ENCODE measurements at regions not wholly inside any gene's neighbourhood (a gene's known extent, or its start where the extent isn't known, plus 50 kb on each side); places are given as distances from the start of the nearest gene placed in this dataset.

DNA sequence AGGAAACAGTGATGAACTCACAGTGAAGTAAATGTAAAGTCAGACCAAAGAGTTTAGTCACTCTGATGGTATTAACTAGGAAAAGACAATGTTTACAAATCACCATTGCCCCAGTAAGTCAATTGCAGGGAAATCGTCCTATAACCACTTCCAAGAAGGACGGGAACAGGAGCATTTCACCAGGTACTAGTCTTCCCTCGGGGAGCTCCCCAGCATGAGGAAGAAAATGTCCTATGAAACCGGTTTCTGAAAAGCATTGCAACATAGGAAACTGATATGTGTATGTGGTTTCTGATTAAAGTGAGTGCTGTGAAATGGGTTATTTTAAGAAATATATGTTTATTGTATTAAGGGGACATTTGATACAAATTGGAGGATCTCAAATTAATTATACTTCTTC lies 626.7 kb upstream of the ADAMTS16 start:
- TF ChIP-seq, protein P1, sequence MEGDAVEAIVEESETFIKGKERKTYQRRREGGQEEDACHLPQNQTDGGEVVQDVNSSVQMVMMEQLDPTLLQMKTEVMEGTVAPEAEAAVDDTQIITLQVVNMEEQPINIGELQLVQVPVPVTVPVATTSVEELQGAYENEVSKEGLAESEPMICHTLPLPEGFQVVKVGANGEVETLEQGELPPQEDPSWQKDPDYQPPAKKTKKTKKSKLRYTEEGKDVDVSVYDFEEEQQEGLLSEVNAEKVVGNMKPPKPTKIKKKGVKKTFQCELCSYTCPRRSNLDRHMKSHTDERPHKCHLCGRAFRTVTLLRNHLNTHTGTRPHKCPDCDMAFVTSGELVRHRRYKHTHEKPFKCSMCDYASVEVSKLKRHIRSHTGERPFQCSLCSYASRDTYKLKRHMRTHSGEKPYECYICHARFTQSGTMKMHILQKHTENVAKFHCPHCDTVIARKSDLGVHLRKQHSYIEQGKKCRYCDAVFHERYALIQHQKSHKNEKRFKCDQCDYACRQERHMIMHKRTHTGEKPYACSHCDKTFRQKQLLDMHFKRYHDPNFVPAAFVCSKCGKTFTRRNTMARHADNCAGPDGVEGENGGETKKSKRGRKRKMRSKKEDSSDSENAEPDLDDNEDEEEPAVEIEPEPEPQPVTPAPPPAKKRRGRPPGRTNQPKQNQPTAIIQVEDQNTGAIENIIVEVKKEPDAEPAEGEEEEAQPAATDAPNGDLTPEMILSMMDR (IDR thresholded peaks at IDR 0.05), result no peak
- TF ChIP-seq POLR2A (IDR thresholded peaks at IDR 0.05) (no peak), POLR2AphosphoS5 (IDR thresholded peaks at IDR 0.05) (no peak)

Measured in prostate gland (tissue), 2 donors.